ENCODE measurements at regions not wholly inside any gene's neighbourhood (a gene's known extent, or its start where the extent isn't known, plus 50 kb on each side); places are given as distances from the start of the nearest gene placed in this dataset.

- no peak for TF ChIP-seq CTCF (IDR thresholded peaks at IDR 0.05)
- no peak for TF ChIP-seq POLR2A (IDR thresholded peaks at IDR 0.05)
These were observed 116.4 kb downstream of the FAR1 start for GRCh38 chr11:13784855-13785254.

Data from prostate gland (tissue), 2 donors.